Testis (tissue), 2 donors: ENCODE measurements at regions not wholly inside any gene's neighbourhood (a gene's known extent, or its start where the extent isn't known, plus 50 kb on each side); places are given as distances from the start of the nearest gene placed in this dataset.
"Not testable (repeated sequence)": the region's sequence is repeated elsewhere in the genome, so short reads cannot be mapped to it uniquely, and the experiment has no call there.

Source experiments
- CTCF ChIP-seq, 3 experiments: fragments of 450-650 bp in 2 of 3; fragments of 200-600 bp in 1 of 3; sonication (generic) in 1 of 3; IDR thresholded peaks; one replicate each; pipeline ENCODE4 v1.5.1; 2016 to 2019; ENCODE audit warnings: antibody characterized with exemption in 3 of 3, mild to moderate bottlenecking in 2 of 3, moderate library complexity in 1 of 3
- POLR2A ChIP-seq: fragments of 450-650 bp; IDR thresholded peaks from one replicate; pipeline ENCODE4 v1.6.1; 2017; ENCODE audit warnings: antibody characterized with exemption, mild to moderate bottlenecking, moderate library complexity

DNA sequence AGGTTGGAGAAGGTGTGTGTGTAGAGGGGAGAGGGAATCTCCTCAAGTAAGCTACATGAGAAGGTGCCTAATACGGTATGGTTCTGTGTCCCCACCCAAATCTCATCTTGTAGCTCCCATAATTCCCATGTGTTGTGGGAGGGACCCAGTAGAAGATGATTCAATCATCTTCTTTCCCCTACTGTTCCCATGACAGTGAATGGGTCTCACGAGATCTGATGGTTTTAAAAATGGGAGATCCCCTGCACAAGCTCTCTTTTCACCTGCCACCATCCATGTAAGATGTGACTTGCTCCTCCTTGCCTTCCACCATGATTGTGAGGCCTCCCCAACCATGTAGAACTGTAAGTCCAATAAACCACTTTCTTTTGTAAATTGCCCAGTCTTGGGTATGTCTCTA, 106.1 kb upstream of the PLEKHG1 start:
- not testable (repeated sequence) for TF ChIP-seq CTCF (IDR thresholded peaks at IDR 0.05); POLR2A
